Trophoblast cell (in vitro differentiated cells and primary cell): ENCODE measurements at regions not wholly inside any gene's neighbourhood (a gene's known extent, or its start where the extent isn't known, plus 50 kb on each side); places are given as distances from the start of the nearest gene placed in this dataset.

Experiments used
- DNase-seq, 2 donors: peaks; one replicate each; pipeline ENCODE4 v3.0.0-alpha.2; 2016
- H2AFZ ChIP-seq: 2 replicates; pipeline ENCODE4 v1.6.1; 2013; ENCODE audit warnings: low read length, moderate library complexity, mild to moderate bottlenecking; ENCODE audit not compliant: insufficient read depth, poor library complexity
- H2AK5ac ChIP-seq: 2 replicates; pipeline ENCODE4 v1.6.1; 2013; ENCODE audit warnings: mild to moderate bottlenecking, low read length
- H2BK120ac ChIP-seq: 2 replicates; pipeline ENCODE4 v1.6.1; 2013; ENCODE audit warnings: low read length, mild to moderate bottlenecking, moderate library complexity; ENCODE audit not compliant: insufficient read depth, poor library complexity
- H2BK12ac ChIP-seq: 2 replicates; pipeline ENCODE4 v1.6.1; 2013; ENCODE audit warnings: mild to moderate bottlenecking, low read length, moderate library complexity
- H2BK5ac ChIP-seq: 2 replicates; pipeline ENCODE4 v1.6.1; 2013; ENCODE audit warnings: low read length, low read depth, moderate library complexity, mild to moderate bottlenecking; ENCODE audit not compliant: poor library complexity
- H3K14ac ChIP-seq: 2 replicates; pipeline ENCODE4 v1.6.1; 2013; ENCODE audit warnings: mild to moderate bottlenecking, low read length
- H3K18ac ChIP-seq: 2 replicates; pipeline ENCODE4 v1.6.1; 2013; ENCODE audit warnings: mild to moderate bottlenecking, low read length
- H3K23ac ChIP-seq: 2 replicates; pipeline ENCODE4 v1.6.1; 2013; ENCODE audit warnings: low read length
- H3K27ac ChIP-seq: 2 replicates; pipeline ENCODE4 v1.5.1; 2013; ENCODE audit warnings: low read depth, mild to moderate bottlenecking, inconsistent platforms, low read length, moderate library complexity
- H3K27me3 ChIP-seq: 2 replicates; pipeline ENCODE4 v1.6.1; 2013; ENCODE audit warnings: inconsistent platforms, mild to moderate bottlenecking, low read length, moderate library complexity; ENCODE audit not compliant: insufficient read depth
- H3K36me3 ChIP-seq, 2 experiments: 1 replicate in 1 of 2; 2 replicates in 1 of 2; pipeline ENCODE4 v1.6.1; 2013; ENCODE audit warnings: low read length in 2 of 2, mild to moderate bottlenecking in 2 of 2, moderate library complexity in 1 of 2; ENCODE audit not compliant: insufficient read depth in 2 of 2, control insufficient read depth in 1 of 2
- H3K4ac ChIP-seq: 2 replicates; pipeline ENCODE4 v1.6.1; 2013; ENCODE audit warnings: low read depth, mild to moderate bottlenecking, low read length, moderate library complexity
- H3K4me1 ChIP-seq, 2 experiments: 1 replicate in 1 of 2; 2 replicates in 1 of 2; pipeline ENCODE4 v1.6.1; 2013; ENCODE audit warnings: low read length in 2 of 2, mild to moderate bottlenecking in 2 of 2, moderate library complexity in 1 of 2; ENCODE audit not compliant: insufficient read depth in 2 of 2, control insufficient read depth in 1 of 2
- H3K4me2 ChIP-seq: 2 replicates; pipeline ENCODE4 v1.6.1; 2013; ENCODE audit warnings: inconsistent platforms, mild to moderate bottlenecking, low read length, moderate library complexity
- H3K4me3 ChIP-seq: 2 replicates; pipeline ENCODE4 v1.5.1; 2013; ENCODE audit warnings: mild to moderate bottlenecking, low read depth, low read length, inconsistent platforms
- H3K79me1 ChIP-seq: one replicate; pipeline ENCODE4 v1.6.1; 2013; ENCODE audit warnings: low read length
- H3K79me2 ChIP-seq: 2 replicates; pipeline ENCODE4 v1.6.1; 2013; ENCODE audit warnings: low read length, mild to moderate bottlenecking; ENCODE audit not compliant: control insufficient read depth, insufficient read depth, poor library complexity
- H3K9ac ChIP-seq: 2 replicates; pipeline ENCODE4 v1.6.1; 2013; ENCODE audit warnings: mild to moderate bottlenecking, low read length
- H3K9me3 ChIP-seq: 2 replicates; pipeline ENCODE4 v1.6.1; 2013; ENCODE audit warnings: low read depth, mild to moderate bottlenecking, control low read depth, inconsistent platforms, low read length; ENCODE audit not compliant: insufficient read depth
- H4K12ac ChIP-seq: 2 replicates; pipeline ENCODE4 v1.6.1; 2013; ENCODE audit warnings: low read depth, mild to moderate bottlenecking, low read length, moderate library complexity
- H4K8ac ChIP-seq: 2 replicates; pipeline ENCODE4 v1.6.1; 2013; ENCODE audit warnings: low read depth, mild to moderate bottlenecking, low read length, moderate library complexity
- H4K91ac ChIP-seq: one replicate; pipeline ENCODE4 v1.6.1; 2013; ENCODE audit warnings: low read depth, mild to moderate bottlenecking, low read length, moderate library complexity
- WGBS: extraction: QIAGEN DNeasy Blood & Tissue Kit; methylation state at CpG from one replicate; pipeline ENCODE4 v1.1.7; 2013; ENCODE audit warnings: missing lambda C conversion rate; ENCODE audit not compliant: insufficient read length, insufficient coverage; ENCODE audit errors: extremely low coverage; 5-methylcytosine and 5-hydroxymethylcytosine counted together

DNA sequence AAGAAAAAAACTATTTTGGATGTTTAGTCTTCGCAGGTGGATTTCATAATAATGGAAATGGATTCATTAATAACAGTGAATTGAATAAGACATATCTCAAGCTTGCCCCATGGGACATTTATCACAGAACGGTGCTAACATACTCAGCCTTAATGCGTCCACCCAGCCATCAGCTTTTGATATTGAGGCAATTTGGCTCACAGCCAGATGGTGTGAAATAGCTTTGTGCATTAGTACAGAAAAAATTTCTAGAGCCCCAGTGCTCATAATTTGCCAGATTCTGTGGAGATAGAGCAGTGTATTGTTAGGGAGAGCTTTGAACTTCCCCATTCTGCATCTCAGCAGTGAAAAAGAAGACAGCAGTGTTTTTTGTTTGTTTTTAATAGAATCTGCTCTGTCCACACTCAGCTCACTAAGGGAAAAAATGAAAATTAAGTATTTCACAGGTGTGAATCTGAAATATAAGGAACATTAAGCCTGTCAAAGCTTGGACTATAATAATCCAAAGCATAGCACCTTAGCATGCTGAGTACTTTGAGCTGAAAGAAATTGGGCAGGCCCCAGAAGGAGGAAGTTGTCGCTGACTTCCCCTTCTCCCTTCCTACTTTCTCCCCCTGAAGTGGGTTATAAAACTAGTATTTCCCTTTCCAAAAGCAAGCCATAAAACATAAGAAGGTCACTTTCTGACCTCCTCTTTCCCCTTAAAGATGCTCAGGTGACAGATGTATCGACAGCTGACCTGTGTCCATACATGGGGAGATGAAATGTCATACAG, 295.8 kb downstream of the MAGEB5 start:
- no CpG with 5 or more reads among the region's 5 CpGs for WGBS
- no peak overlapping the region for H2AK5ac ChIP-seq
- DNase-seq = no peak
- no peak overlapping the region for H2BK120ac ChIP-seq
- H3K79me2 ChIP-seq = no peaks in the 10 kb centered on the region
- no peaks in the 10 kb centered on the region for H3K79me1 ChIP-seq
- H3K23ac ChIP-seq = no peak overlapping the region
- no peak overlapping the region for H3K4ac ChIP-seq
- H2AFZ ChIP-seq = no peak overlapping the region
- H3K9ac ChIP-seq = no peak overlapping the region
- H2BK5ac ChIP-seq = no peak overlapping the region
- H3K4me3 ChIP-seq = no peak overlapping the region
- H3K27me3 ChIP-seq = no peaks in the 10 kb centered on the region
- no peaks in the 10 kb centered on the region for H3K9me3 ChIP-seq
- H3K14ac ChIP-seq = no peak overlapping the region
- no peaks in the 10 kb centered on the region for H3K36me3 ChIP-seq
- no peak overlapping the region for H4K91ac ChIP-seq
- no peaks in the 10 kb centered on the region for H3K4me1 ChIP-seq
- no peak overlapping the region for H3K4me2 ChIP-seq
- H4K12ac ChIP-seq = no peak overlapping the region
- H4K8ac ChIP-seq = no peak overlapping the region
- H3K18ac ChIP-seq = no peak overlapping the region
- H3K27ac ChIP-seq = no peak overlapping the region
- no peak overlapping the region for H2BK12ac ChIP-seq

DNA sequence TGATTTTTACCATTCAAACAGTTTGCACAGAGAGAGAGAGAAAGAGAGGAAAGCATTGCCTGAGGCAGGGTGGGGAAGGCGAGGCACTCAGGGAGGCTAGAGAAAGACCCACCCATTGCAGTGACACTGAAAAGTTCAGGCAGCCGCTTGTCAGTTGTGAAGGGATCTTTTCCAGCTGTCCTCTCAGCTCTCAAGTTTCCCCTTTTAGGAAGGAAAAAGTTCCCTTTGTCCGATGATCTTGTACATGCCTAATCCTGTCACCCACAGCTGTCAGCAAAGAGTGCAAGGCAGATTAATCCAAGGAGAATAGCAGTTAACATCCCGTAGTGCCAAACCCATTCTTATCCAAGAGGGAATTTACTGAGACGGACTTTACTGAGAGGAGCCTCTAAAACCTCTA, 255.0 kb downstream of the MAGEB5 start:
- H3K4me1 ChIP-seq = no peaks in the 10 kb centered on the region
- no peak overlapping the region for H4K8ac ChIP-seq
- H3K14ac ChIP-seq = no peak overlapping the region
- no CpG with 5 or more reads among the region's 5 CpGs for WGBS
- no peaks in the 10 kb centered on the region for H3K36me3 ChIP-seq
- H4K91ac ChIP-seq = no peak overlapping the region
- no peak overlapping the region for H2BK12ac ChIP-seq
- no peak overlapping the region for H2BK5ac ChIP-seq
- no peaks in the 10 kb centered on the region for H3K9me3 ChIP-seq
- no peak overlapping the region for H3K4ac ChIP-seq
- no peak overlapping the region for H3K23ac ChIP-seq
- no peak overlapping the region for H4K12ac ChIP-seq
- H2AK5ac ChIP-seq = no peak overlapping the region
- no peak overlapping the region for H3K9ac ChIP-seq
- H2AFZ ChIP-seq = no peak overlapping the region
- H3K27me3 ChIP-seq = no peaks in the 10 kb centered on the region
- no peaks in the 10 kb centered on the region for H3K79me2 ChIP-seq
- no peak overlapping the region for H3K4me2 ChIP-seq
- no peak overlapping the region for H2BK120ac ChIP-seq
- no peak overlapping the region for H3K27ac ChIP-seq
- no peak overlapping the region for H3K4me3 ChIP-seq
- H3K79me1 ChIP-seq = no peaks in the 10 kb centered on the region
- no peak overlapping the region for H3K18ac ChIP-seq
- DNase-seq = no peak

DNA sequence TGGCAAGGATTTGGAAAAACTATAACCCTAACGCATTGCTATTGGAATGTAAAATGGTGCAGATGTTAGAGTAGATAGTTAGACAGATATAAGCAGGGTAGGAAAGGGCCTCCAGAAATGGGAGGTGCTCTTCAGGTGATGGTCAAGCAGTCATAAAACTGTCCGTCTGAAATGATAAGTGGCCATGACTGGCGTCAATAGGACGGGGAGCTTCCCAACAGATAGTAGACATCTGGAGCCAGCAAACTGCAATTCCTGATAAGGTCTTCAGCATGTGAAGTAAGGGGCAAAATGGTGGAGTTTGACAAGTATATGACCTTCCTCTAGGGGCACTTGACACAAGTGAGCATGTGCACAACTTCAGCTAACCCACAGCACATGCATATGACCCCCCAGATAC, 250.4 kb downstream of the MAGEB5 start:
- Histone ChIP-seq H3K18ac (no peak overlapping the region), H4K8ac (no peak overlapping the region), H3K36me3 (no peaks in the 10 kb centered on the region), H2BK12ac (no peak overlapping the region), H3K4me2 (no peak overlapping the region), H2AFZ (no peak overlapping the region), H3K79me2 (no peaks in the 10 kb centered on the region), H4K12ac (no peak overlapping the region), H3K27me3 (no peaks in the 10 kb centered on the region), H3K9ac (no peak overlapping the region), H3K27ac (no peak overlapping the region), H2AK5ac (no peak overlapping the region), H3K9me3 (no peaks in the 10 kb centered on the region), H3K4me1 (no peaks in the 10 kb centered on the region), H3K4ac (no peak overlapping the region), H2BK120ac (no peak overlapping the region), H3K4me3 (no peak overlapping the region), H2BK5ac (no peak overlapping the region), H3K23ac (no peak overlapping the region), H4K91ac (no peak overlapping the region), H3K14ac (no peak overlapping the region), H3K79me1 (no peaks in the 10 kb centered on the region)
- DNase-seq = no peak
- WGBS = no CpG with 5 or more reads among the region's 4 CpGs

DNA sequence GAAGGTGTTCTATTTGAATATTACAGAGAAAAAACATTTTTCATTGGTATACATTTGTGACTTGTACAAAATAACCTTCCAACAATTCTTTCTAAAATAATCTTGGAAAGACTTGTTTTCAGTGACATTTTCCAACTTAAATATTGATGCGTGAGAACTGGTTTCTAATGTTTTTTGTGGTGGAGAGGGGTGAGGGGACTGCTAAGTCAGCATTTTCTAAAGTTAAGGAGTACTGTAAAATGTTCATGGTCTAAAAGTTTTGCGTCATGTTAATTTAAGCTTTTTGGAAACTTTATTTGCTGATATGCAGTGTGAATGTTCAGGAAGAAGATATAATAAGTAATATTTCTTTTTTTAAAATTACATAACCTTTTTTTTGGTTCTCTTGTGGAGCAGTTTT, 229.3 kb downstream of the MAGEB5 start:
- Histone ChIP-seq H3K18ac (no peak overlapping the region), H3K14ac (no peak overlapping the region), H2BK5ac (no peak overlapping the region), H4K91ac (no peak overlapping the region), H3K9ac (no peak overlapping the region), H2AFZ (no peak overlapping the region), H3K27me3 (no peaks in the 10 kb centered on the region), H2BK12ac (no peak overlapping the region), H3K27ac (no peak overlapping the region), H3K36me3 (no peaks in the 10 kb centered on the region), H3K79me1 (no peaks in the 10 kb centered on the region), H4K12ac (no peak overlapping the region), H2BK120ac (no peak overlapping the region), H3K23ac (no peak overlapping the region), H3K79me2 (no peaks in the 10 kb centered on the region), H3K4me1 (no peaks in the 10 kb centered on the region), H3K4ac (no peak overlapping the region), H3K9me3 (no peaks in the 10 kb centered on the region), H3K4me2 (no peak overlapping the region), H4K8ac (no peak overlapping the region), H3K4me3 (no peak overlapping the region), H2AK5ac (no peak overlapping the region)
- DNase-seq = no peak
- no CpG with 5 or more reads among the region's 2 CpGs for WGBS
